Psoas muscle (tissue), 7 donors: ENCODE measurements at regions not wholly inside any gene's neighbourhood (a gene's known extent, or its start where the extent isn't known, plus 50 kb on each side); places are given as distances from the start of the nearest gene placed in this dataset.

ENCODE experiments used
- ATAC-seq, 4 donors: fragments of 200-7000 bp; cut with Tn5 transposase; one replicate each; pipeline ENCODE4 v1.9.1; 2020; ENCODE audit warnings: moderate library complexity in 3 of 4, mild to moderate bottlenecking in 2 of 4
- DNase-seq, 2 donors: peaks; one replicate each; pipeline ENCODE4 v3.0.0-alpha.2; 2020
- H3K27ac ChIP-seq: fragments of 200-600 bp; one replicate; pipeline ENCODE4 v1.8.0; 2022
- H3K27me3 ChIP-seq, 3 donors: fragments of 200-600 bp in 1 of 3; one replicate each; pipeline versions ENCODE4 v1.6.1 to v1.8.0; 2013 to 2022; ENCODE audit warnings: low read length in 2 of 3, mild to moderate bottlenecking in 2 of 3, moderate library complexity in 1 of 3; ENCODE audit not compliant: insufficient read depth in 3 of 3
- H3K36me3 ChIP-seq, 2 donors: fragments of 200-600 bp in 1 of 2; one replicate each; pipeline versions ENCODE4 v1.6.1 to v1.8.0; 2013 to 2022; ENCODE audit warnings: low read depth in 1 of 2, mild to moderate bottlenecking in 1 of 2, moderate library complexity in 1 of 2; ENCODE audit not compliant: insufficient read depth in 1 of 2
- H3K4me1 ChIP-seq: fragments of 200-600 bp; one replicate; pipeline ENCODE4 v1.8.0; 2022
- H3K4me3 ChIP-seq: fragments of 200-600 bp; one replicate; pipeline ENCODE4 v1.8.0; 2022; ENCODE audit warnings: mild to moderate bottlenecking
- H3K9me3 ChIP-seq: fragments of 200-600 bp; one replicate; pipeline ENCODE4 v1.8.0; 2022
- CTCF ChIP-seq: fragments of 200-600 bp; IDR thresholded peaks from one replicate; pipeline ENCODE4 v1.8.0; 2022; ENCODE audit warnings: antibody characterized with exemption
- WGBS, 3 donors: extraction: QIAGEN DNeasy Blood & Tissue Kit; methylation state at CpG; one replicate each; pipeline versions ENCODE4 v1.1.6 to v1.1.7; 2013; 5-methylcytosine and 5-hydroxymethylcytosine counted together
- intact Hi-C, 2 donors: fragments of 100-400 bp; cut with DNase I; formaldehyde crosslinking; loops; one replicate each; pipeline versions ENCODE4 v1.11.0 to v1.14.2; 2022
- donor health status: healthy with polysubstance abuse.
- donor health status: DM: no; HTN: no; CAD: no; lungs with moderate emphysema.
- donor health status: Bipolar disorder and iron deficiency.
- donor health status: healthy.
- donor health status: DM: yes; HTN: yes; CAD: no.
- donor health status: DM: no; HTN: no; CAD: no.
- donor health status: DM: yes; HTN: yes; CAD: no.

- DNase-seq = no peak
- TF ChIP-seq CTCF = no peak
- Histone ChIP-seq H3K9me3 (peaks cover 5% of the 10 kb centered on the region), H3K4me1 (no peaks in the 10 kb centered on the region), H3K27me3 (no peaks in the 10 kb centered on the region), H3K27ac (no peak overlapping the region), H3K36me3 (no peaks in the 10 kb centered on the region), H3K4me3 (no peak overlapping the region)
- 63 to 67% (median 63%) methylated on average over 2 of the region's 2 CpGs for WGBS, 3 donors
- no peak for ATAC-seq
- intact Hi-C loops = no loop called here
Observed at GRCh38 chr5:64110222-64110621, 55.4 kb upstream of the RNF180 start.

GRCh38 chr5:64108674-64109073, 57.0 kb upstream of the RNF180 start:
- Histone ChIP-seq H3K27me3 (no peaks in the 10 kb centered on the region), H3K4me3 (no peak overlapping the region), H3K36me3 (no peaks in the 10 kb centered on the region), H3K9me3 (peaks cover 7% of the 10 kb centered on the region), H3K27ac (no peak overlapping the region), H3K4me1 (no peaks in the 10 kb centered on the region)
- no peak for TF ChIP-seq CTCF
- DNase-seq (no peak), ATAC-seq (no peak)
- WGBS, 3 donors = 68 to 71% (median 70%) methylated on average over 4 of the region's 4 CpGs
- intact Hi-C loops = no loop called here

- WGBS, 3 donors = 53 to 72% (median 65%) methylated on average over 1 of the region's 1 CpG
- Histone ChIP-seq H3K9me3 (peaks cover 2% of the 10 kb centered on the region), H3K4me1 (no peaks in the 10 kb centered on the region), H3K4me3 (no peak overlapping the region), H3K27me3 (no peaks in the 10 kb centered on the region), H3K36me3 (no peaks in the 10 kb centered on the region), H3K27ac (no peak overlapping the region)
- intact Hi-C loops = no loop called here
- ATAC-seq (no peak), DNase-seq (no peak)
- no peak for TF ChIP-seq CTCF
Observed at GRCh38 chr5:64100203-64100602, 65.4 kb upstream of the RNF180 start.

- intact Hi-C loops = no loop called here
- ATAC-seq (no peak), DNase-seq (no peak)
- Histone ChIP-seq H3K27ac (no peak overlapping the region), H3K9me3 (no peaks in the 10 kb centered on the region), H3K36me3 (no peaks in the 10 kb centered on the region), H3K4me1 (no peaks in the 10 kb centered on the region), H3K4me3 (no peak overlapping the region), H3K27me3 (no peaks in the 10 kb centered on the region)
- no peak for TF ChIP-seq CTCF
Observed at GRCh38 chr5:64096771-64097170, 68.9 kb upstream of the RNF180 start.

- no peak for TF ChIP-seq CTCF
- intact Hi-C loops = loop anchor here in 1 of 2 donors (10.0 kb wide), 1 partner anchor 537 kb away; no protein-coding TSS in a partner anchor
- no peak for ATAC-seq
Observed at GRCh38 chr5:64077589-64077988, 88.1 kb upstream of the RNF180 start.

More at GRCh38 chr5:64077589-64077988, 88.1 kb upstream of the RNF180 start:
- WGBS, 3 donors = 67 to 70% (median 68%) methylated on average over 8 of the region's 8 CpGs
- no peaks in the 10 kb centered on the region for H3K9me3 ChIP-seq
- H3K4me3 ChIP-seq = no peak overlapping the region
- no peaks in the 10 kb centered on the region for H3K4me1 ChIP-seq
- no peaks in the 10 kb centered on the region for H3K27me3 ChIP-seq
- DNase-seq = no peak
- H3K27ac ChIP-seq = no peak overlapping the region
- H3K36me3 ChIP-seq = no peaks in the 10 kb centered on the region
